ENCODE measurements at regions not wholly inside any gene's neighbourhood (a gene's known extent, or its start where the extent isn't known, plus 50 kb on each side); places are given as distances from the start of the nearest gene placed in this dataset.

- 15% methylated on average over 2 of the region's 2 CpGs for WGBS (ENCODE audit: missing lambda C conversion rate)
- TF ChIP-seq PBX3 (IDR thresholded peaks at IDR 0.05) (no peak), CBX8 (IDR thresholded peaks at IDR 0.05) (no peak), HEYL (CRISPR knock-in tag; IDR thresholded peaks at IDR 0.05) (no peak)
- POLR2A ChIA-PET = no interaction called here
- Histone ChIP-seq H3K4me3 (no peak overlapping the region), H3K4me1 (no peaks in the 10 kb centered on the region), H3K27ac (no peak overlapping the region), H3K9me3 (no peaks in the 10 kb centered on the region; the same call in 2 of the 3 replicates), H3K4me2 (no peak overlapping the region)
- ATAC-seq (no peak), DNase-seq (ENCODE audit: low read depth in 1 of 2, low spot score in 1 of 2) (no peak), FAIRE-seq (no peak)
- CTCF ChIA-PET = no interaction called here
These were observed 96.0 kb upstream of the TRIB2 start for GRCh38 chr2:12620759-12621158.

- DNase-seq (ENCODE audit: low read depth in 1 of 2, low spot score in 1 of 2) (no peak), ATAC-seq (no peak), FAIRE-seq (no peak)
- Histone ChIP-seq H3K4me1 (no peaks in the 10 kb centered on the region), H3K4me3 (no peak overlapping the region), H3K9me3 (no peaks in the 10 kb centered on the region; the same call in 2 of the 3 replicates), H3K4me2 (no peak overlapping the region), H3K27ac (no peak overlapping the region)
- CTCF ChIA-PET = interaction anchor here (1.2 kb wide), 1 partner anchor 10 kb away, joined by 3 read pairs; no protein-coding TSS in a partner anchor
- TF ChIP-seq EHF (CRISPR knock-in tag; IDR thresholded peaks at IDR 0.05) (no peak), RFX5 (IDR thresholded peaks at IDR 0.05) (no peak), EP300 (IDR thresholded peaks at IDR 0.05) (no peak), CBX8 (IDR thresholded peaks at IDR 0.05) (no peak), FOXS1 (CRISPR knock-in tag; IDR thresholded peaks at IDR 0.05) (no peak), FOSL2 (IDR thresholded peaks at IDR 0.05) (no peak), FOSL2 (CRISPR knock-in tag; IDR thresholded peaks at IDR 0.05) (no peak), HOXB5 (CRISPR knock-in tag; IDR thresholded peaks at IDR 0.05) (no peak), CTCF (IDR thresholded peaks at IDR 0.05) (no peak), HDAC2 (IDR thresholded peaks at IDR 0.05) (no peak), RNF2 (IDR thresholded peaks at IDR 0.05; ENCODE audit: borderline replicate concordance, low read depth) (no peak), CEBPB (IDR thresholded peaks at IDR 0.05) (no peak), FOSB (CRISPR knock-in tag; IDR thresholded peaks at IDR 0.05) (no peak), HOXA7 (CRISPR knock-in tag; IDR thresholded peaks at IDR 0.05) (no peak), NR3C1 (IDR thresholded peaks at IDR 0.05) (no peak), ZNF302 (CRISPR knock-in tag; IDR thresholded peaks at IDR 0.05) (no peak), PBX3 (IDR thresholded peaks at IDR 0.05) (no peak), BHLHE40 (IDR thresholded peaks at IDR 0.05; ENCODE audit: low read depth, low read length) (no peak), KDM1A (IDR thresholded peaks at IDR 0.05; ENCODE audit: low read depth) (no peak)
- 22% methylated on average over 1 of the region's 1 CpG for WGBS (ENCODE audit: missing lambda C conversion rate)
- POLR2A ChIA-PET = no interaction called here
These were observed 93.7 kb upstream of the TRIB2 start for GRCh38 chr2:12623051-12623450.

GRCh38 chr2:12624384-12624783, 92.4 kb upstream of the TRIB2 start:
- TF ChIP-seq FOSL2 (IDR thresholded peaks at IDR 0.05) (no peak), FOSL2 (CRISPR knock-in tag; IDR thresholded peaks at IDR 0.05) (no peak), RARB (CRISPR knock-in tag; IDR thresholded peaks at IDR 0.05) (no peak), TP53 (CRISPR knock-in tag; IDR thresholded peaks at IDR 0.05) (no peak), REST (IDR thresholded peaks at IDR 0.05) (no peak), HEYL (CRISPR knock-in tag; IDR thresholded peaks at IDR 0.05) (no peak), ATOH8 (CRISPR knock-in tag; IDR thresholded peaks at IDR 0.05; ENCODE audit: low read depth) (no peak), RNF2 (IDR thresholded peaks at IDR 0.05; ENCODE audit: borderline replicate concordance, low read depth) (no peak), HOXB5 (CRISPR knock-in tag; IDR thresholded peaks at IDR 0.05) (no peak), EHF (CRISPR knock-in tag; IDR thresholded peaks at IDR 0.05) (no peak), HDAC2 (IDR thresholded peaks at IDR 0.05) (no peak), JUNB (IDR thresholded peaks at IDR 0.05) (no peak)
- ChIA-PET CTCF (no interaction called here), POLR2A (no interaction called here)
- no peak for DNase-seq (ENCODE audit: low read depth in 1 of 2, low spot score in 1 of 2)
- Histone ChIP-seq H3K4me3 (no peak overlapping the region), H3K9me3 (no peaks in the 10 kb centered on the region; the same call in 2 of the 3 replicates), H3K4me1 (no peaks in the 10 kb centered on the region), H3K4me2 (no peak overlapping the region), H3K27ac (no peak overlapping the region)
- no peak for ATAC-seq
- 30% methylated on average over 6 of the region's 6 CpGs for WGBS (ENCODE audit: missing lambda C conversion rate)
- FAIRE-seq = no peak

Data from A549 (cell line).